Keratinocyte (primary cell): ENCODE measurements at regions not wholly inside any gene's neighbourhood (a gene's known extent, or its start where the extent isn't known, plus 50 kb on each side); places are given as distances from the start of the nearest gene placed in this dataset.
A peak's percentile ranks its signal among the peaks of the same experiment; 100 is the strongest.

Experiments used
- DNase-seq: peaks from one replicate; pipeline ENCODE4 v3.0.0-alpha.2; 2011; ENCODE audit warnings: low read depth, missing footprints, low spot score
- FAIRE-seq: peaks from 2 replicates; lab custom pipeline; 2011; peaks lifted over from hg19 to GRCh38; lab: Jason Lieb, UNC
- H2AFZ ChIP-seq: 2 replicates; pipeline ENCODE4 v1.6.0; 2012; ENCODE audit warnings: low read length, control low read depth, inconsistent platforms; ENCODE audit not compliant: control insufficient read depth
- H3K27ac ChIP-seq: 2 replicates; pipeline ENCODE4 v1.5.1; 2011; ENCODE audit warnings: low read length; ENCODE audit not compliant: control insufficient read depth, insufficient read depth
- H3K27me3 ChIP-seq: 3 replicates; pipeline ENCODE4 v1.6.0; 2011; ENCODE audit warnings: low read length; ENCODE audit not compliant: control insufficient read depth, insufficient read depth; ENCODE audit errors: extremely low read depth
- H3K36me3 ChIP-seq, 2 experiments: 2 replicates in 1 of 2; 3 replicates in 1 of 2; pipeline ENCODE4 v1.5.1; 2011; ENCODE audit warnings: low read length in 2 of 2, mild to moderate bottlenecking in 1 of 2; ENCODE audit not compliant: control insufficient read depth in 2 of 2, insufficient read depth in 2 of 2; ENCODE audit errors: extremely low read depth in 1 of 2
- H3K4me1 ChIP-seq: 3 replicates; pipeline ENCODE4 v1.5.1; 2011; ENCODE audit warnings: low read length; ENCODE audit not compliant: control insufficient read depth, insufficient read depth; ENCODE audit errors: extremely low read depth
- H3K4me2 ChIP-seq: 3 replicates; pipeline ENCODE4 v1.6.0; 2011; ENCODE audit warnings: low read depth, low read length; ENCODE audit not compliant: control insufficient read depth, insufficient read depth; ENCODE audit errors: extremely low read depth
- H3K4me3 ChIP-seq, 3 experiments: fragments of 200-600 bp in 1 of 3; sonication (generic) in 1 of 3; 2 replicates in 2 of 3; 3 replicates in 1 of 3; pipeline ENCODE4 v1.5.1; 2011 to 2016; ENCODE audit warnings: low read length in 3 of 3, mild to moderate bottlenecking in 3 of 3, control low read depth in 2 of 3, inconsistent platforms in 1 of 3, low read depth in 1 of 3, mixed read lengths in 1 of 3, mixed run types in 1 of 3, moderate library complexity in 1 of 3; ENCODE audit not compliant: control insufficient read depth in 2 of 3, insufficient read depth in 2 of 3; ENCODE audit errors: extremely low read depth in 1 of 3
- H3K79me2 ChIP-seq: 2 replicates; pipeline ENCODE4 v1.6.0; 2012; ENCODE audit warnings: low read length; ENCODE audit not compliant: control insufficient read depth, insufficient read depth
- H3K9ac ChIP-seq: 3 replicates; pipeline ENCODE4 v1.6.0; 2011; ENCODE audit warnings: low read length; ENCODE audit not compliant: control insufficient read depth, insufficient read depth; ENCODE audit errors: extremely low read depth
- H3K9me1 ChIP-seq: 3 replicates; pipeline ENCODE4 v1.6.0; 2011; ENCODE audit warnings: low read length; ENCODE audit not compliant: control insufficient read depth, insufficient read depth; ENCODE audit errors: extremely low read depth
- H3K9me3 ChIP-seq: 2 replicates; pipeline ENCODE4 v1.5.1; 2012; ENCODE audit warnings: low read depth, low read length; ENCODE audit not compliant: control insufficient read depth
- H4K20me1 ChIP-seq: 3 replicates; pipeline ENCODE4 v1.6.0; 2011; ENCODE audit warnings: low read length; ENCODE audit not compliant: control insufficient read depth, insufficient read depth; ENCODE audit errors: extremely low read depth
- CTCF ChIP-seq, 3 experiments: IDR thresholded peaks in 1 of 3; conservative IDR thresholded peaks in 1 of 3; optimal IDR thresholded peaks in 1 of 3; 2 replicates in 2 of 3; 3 replicates in 1 of 3; pipeline versions ENCODE3 to v1.5.1; 2011; ENCODE audit warnings: low read length in 3 of 3, mild to moderate bottlenecking in 3 of 3, moderate library complexity in 2 of 3, control low read depth in 1 of 3, inconsistent platforms in 1 of 3; ENCODE audit not compliant: insufficient read depth in 2 of 3; ENCODE audit errors: extremely low read depth in 1 of 3
- EZH2 ChIP-seq: IDR thresholded peaks from one replicate; pipeline ENCODE4 v1.6.1; 2012; ENCODE audit warnings: inconsistent platforms, mild to moderate bottlenecking, low read length, moderate library complexity
- dilution Hi-C: fragments of 300-500 bp; cut with MboI; formaldehyde crosslinking; loops from one replicate; pipeline ENCODE4 v1.7.0; 2020; ENCODE audit warnings: low sequenced_read_pairs; ENCODE audit not compliant: extremely low pct_ligation_motif_present

DNA sequence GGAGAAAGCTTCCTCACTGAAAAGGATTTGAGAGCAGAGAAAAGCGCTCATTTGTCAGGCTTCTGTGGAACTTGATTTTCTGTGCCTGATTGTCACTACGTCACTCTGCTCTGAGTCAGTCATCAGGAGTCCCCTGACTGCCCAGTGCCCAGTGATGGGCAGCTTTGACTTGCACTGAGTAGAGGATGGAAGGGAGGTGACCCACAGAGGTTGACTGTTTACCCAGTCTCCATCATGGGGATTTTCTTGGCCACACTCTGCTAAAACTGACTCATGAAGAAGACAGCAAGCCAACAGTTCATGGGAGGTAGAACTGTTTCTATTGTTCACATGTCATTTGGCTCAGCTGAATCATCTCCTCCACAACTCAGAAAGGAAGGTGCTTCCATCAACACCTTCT is 82.1 kb upstream of the DUSP10 start:
- dilution Hi-C loops = no loop called here
- H3K27ac ChIP-seq = no peak overlapping the region
- FAIRE-seq (peak; percentile 78), DNase-seq (no peak)
- H4K20me1 ChIP-seq = no peaks in the 10 kb centered on the region
- no peaks in the 10 kb centered on the region for H3K9me3 ChIP-seq
- no peak for TF ChIP-seq CTCF (optimal IDR thresholded peaks at IDR 0.05 in 1 of 3, IDR thresholded peaks at IDR 0.05 in 1 of 3, conservative IDR thresholded peaks at IDR 0.05 in 1 of 3; ENCODE audit: extremely low read depth in 1 of 3, insufficient read depth in 2 of 3, low read length in 3 of 3)
- TF ChIP-seq EZH2 = no peak
- H3K27me3 ChIP-seq = no peaks in the 10 kb centered on the region
- H3K9me1 ChIP-seq = no peaks in the 10 kb centered on the region
- H3K9ac ChIP-seq = no peak overlapping the region
- no peak overlapping the region for H2AFZ ChIP-seq
- peaks cover 28% of the 10 kb centered on the region for H3K4me1 ChIP-seq
- H3K36me3 ChIP-seq = no peaks in the 10 kb centered on the region
- no peaks in the 10 kb centered on the region for H3K79me2 ChIP-seq
- H3K4me2 ChIP-seq = no peak overlapping the region
- no peak overlapping the region for H3K4me3 ChIP-seq

GRCh38 chr1:221823561-221823960 is 81.7 kb upstream of the DUSP10 start:
- Histone ChIP-seq H3K9ac (no peak overlapping the region), H3K36me3 (no peaks in the 10 kb centered on the region), H3K79me2 (no peaks in the 10 kb centered on the region), H3K27ac (no peak overlapping the region), H3K4me3 (no peak overlapping the region), H3K4me1 (peaks cover 24% of the 10 kb centered on the region), H3K9me1 (no peaks in the 10 kb centered on the region), H2AFZ (no peak overlapping the region), H3K27me3 (no peaks in the 10 kb centered on the region), H4K20me1 (no peaks in the 10 kb centered on the region), H3K4me2 (no peak overlapping the region), H3K9me3 (no peaks in the 10 kb centered on the region)
- FAIRE-seq (no peak), DNase-seq (no peak)
- TF ChIP-seq EZH2 (no peak), CTCF (optimal IDR thresholded peaks at IDR 0.05 in 1 of 3, IDR thresholded peaks at IDR 0.05 in 1 of 3, conservative IDR thresholded peaks at IDR 0.05 in 1 of 3; ENCODE audit: extremely low read depth in 1 of 3, insufficient read depth in 2 of 3, low read length in 3 of 3) (no peak)
- dilution Hi-C loops = no loop called here
